ENCODE measurements at regions not wholly inside any gene's neighbourhood (a gene's known extent, or its start where the extent isn't known, plus 50 kb on each side); places are given as distances from the start of the nearest gene placed in this dataset.

DNA sequence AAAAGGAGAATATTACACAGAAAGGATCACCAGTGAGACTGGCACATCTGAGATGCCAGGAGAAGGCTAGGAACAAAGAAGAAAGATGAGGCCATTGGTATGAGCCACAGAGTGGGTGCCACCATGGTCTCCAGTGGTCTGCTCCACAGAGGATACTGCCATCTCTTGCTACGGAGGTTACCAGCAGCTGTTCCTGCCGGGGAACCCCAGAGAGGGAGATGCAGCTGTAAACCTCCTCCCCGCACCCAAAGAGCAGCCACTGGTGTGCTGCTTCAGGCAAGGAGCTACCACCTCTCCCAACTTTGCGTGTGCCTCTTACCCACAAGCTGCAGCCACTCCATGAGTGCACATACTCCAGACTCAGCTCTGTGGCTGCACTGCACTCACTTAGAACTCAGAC is 201.5 kb upstream of the RTL1 start:
- Histone ChIP-seq H3K4me3 (ENCODE audit: low read depth in 2 of 2, low read length in 1 of 2) (no peak overlapping the region), H3K36me3 (replicated peaks in 1 of 2; ENCODE audit: control insufficient read depth in 1 of 2, insufficient read depth in 2 of 2, low read length in 1 of 2) (no peaks in the 10 kb centered on the region), H3K9me3 (no peaks in the 10 kb centered on the region), H3K4me2 (no peak overlapping the region), H3K27me3 (ENCODE audit: insufficient read depth) (no peaks in the 10 kb centered on the region), H3K27ac (ENCODE audit: low read depth in 2 of 2, low read length in 1 of 2) (peak overlapping the region in 1 of 2 experiments; percentile 28; a peak in 1 of 4 replicates), H3K4me1 (ENCODE audit: control insufficient read depth in 1 of 2, insufficient read depth in 2 of 2, low read depth in 1 of 2, low read length in 1 of 2) (peaks cover 0 to 23% of the 10 kb centered on the region in 2 experiments; a peak in 1 of 4 replicates), H3K79me2 (ENCODE audit: insufficient read depth) (no peaks in the 10 kb centered on the region), H4K20me1 (ENCODE audit: insufficient read depth) (no peaks in the 10 kb centered on the region), H3K9ac (no peak overlapping the region), H2AFZ (ENCODE audit: low read depth) (no peak overlapping the region), H3K9me2 (no peaks in the 10 kb centered on the region), H3F3A (replicated peaks; ENCODE audit: insufficient read depth) (no peaks in the 10 kb centered on the region)
- WGBS (ENCODE audit: low lambda C conversion rate), result 100% methylated on average over 1 of the region's 4 CpGs
- no peak for DNase-seq
- ChIA-PET CTCF (interaction anchor here (2.1 kb wide), 1 partner anchor 14 kb away, joined by 4 read pairs; no protein-coding TSS in a partner anchor), POLR2A (no interaction called here)
- no peak for TF ChIP-seq NFIC (IDR thresholded peaks at IDR 0.05; ENCODE audit: borderline replicate concordance)
- no peak for TF ChIP-seq GABPA (IDR thresholded peaks at IDR 0.05; ENCODE audit: low read depth)
- no peak for TF ChIP-seq RCOR1 (IDR thresholded peaks at IDR 0.05; ENCODE audit: low read length)
- TF ChIP-seq, protein P1, sequence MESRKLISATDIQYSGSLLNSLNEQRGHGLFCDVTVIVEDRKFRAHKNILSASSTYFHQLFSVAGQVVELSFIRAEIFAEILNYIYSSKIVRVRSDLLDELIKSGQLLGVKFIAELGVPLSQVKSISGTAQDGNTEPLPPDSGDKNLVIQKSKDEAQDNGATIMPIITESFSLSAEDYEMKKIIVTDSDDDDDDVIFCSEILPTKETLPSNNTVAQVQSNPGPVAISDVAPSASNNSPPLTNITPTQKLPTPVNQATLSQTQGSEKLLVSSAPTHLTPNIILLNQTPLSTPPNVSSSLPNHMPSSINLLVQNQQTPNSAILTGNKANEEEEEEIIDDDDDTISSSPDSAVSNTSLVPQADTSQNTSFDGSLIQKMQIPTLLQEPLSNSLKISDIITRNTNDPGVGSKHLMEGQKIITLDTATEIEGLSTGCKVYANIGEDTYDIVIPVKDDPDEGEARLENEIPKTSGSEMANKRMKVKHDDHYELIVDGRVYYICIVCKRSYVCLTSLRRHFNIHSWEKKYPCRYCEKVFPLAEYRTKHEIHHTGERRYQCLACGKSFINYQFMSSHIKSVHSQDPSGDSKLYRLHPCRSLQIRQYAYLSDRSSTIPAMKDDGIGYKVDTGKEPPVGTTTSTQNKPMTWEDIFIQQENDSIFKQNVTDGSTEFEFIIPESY (IDR thresholded peaks at IDR 0.05; ENCODE audit: borderline replicate concordance, low read depth), result no peak
- no peak for TF ChIP-seq ELF1 (IDR thresholded peaks at IDR 0.05)

DNA sequence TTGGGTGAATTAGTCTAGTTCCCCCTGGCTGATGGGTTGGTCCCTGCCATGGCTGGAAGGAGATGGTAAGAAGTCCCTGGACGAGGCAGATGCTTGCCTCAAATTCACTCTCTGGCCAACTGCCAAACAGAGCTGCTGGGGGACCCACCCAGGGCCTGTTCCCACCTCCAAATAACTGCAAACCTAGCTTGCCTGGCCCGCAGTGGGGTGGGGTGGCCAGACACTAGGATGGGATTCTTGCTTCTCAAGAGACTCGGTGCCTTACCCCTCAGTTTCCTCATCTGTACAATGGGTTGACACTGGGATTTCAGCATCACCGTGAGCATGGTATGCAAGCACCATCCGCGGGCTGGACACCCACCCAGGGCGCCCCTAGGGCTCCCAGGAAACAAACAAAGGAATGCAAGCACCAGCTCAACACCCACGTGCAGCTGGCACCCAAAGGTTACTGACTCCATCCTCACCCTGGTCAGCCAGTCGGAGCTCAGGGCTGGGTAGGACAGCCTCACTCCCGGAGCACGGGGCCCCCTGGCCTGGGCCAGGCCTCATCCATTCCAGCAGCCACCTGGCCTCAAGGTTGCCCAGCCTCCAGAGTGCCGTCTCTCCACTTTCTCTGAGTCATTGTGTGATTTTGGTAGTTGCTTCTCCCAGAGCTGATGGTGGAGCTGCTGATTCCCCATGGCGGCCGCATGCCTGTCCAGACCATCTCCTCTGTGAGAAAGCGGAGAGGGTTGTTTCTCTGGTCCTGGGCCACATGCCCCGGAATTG is 205.2 kb upstream of the RTL1 start:
- H2AFZ ChIP-seq (ENCODE audit: low read depth), result no peak overlapping the region
- no peak overlapping the region for H3K9ac ChIP-seq
- TF ChIP-seq, protein P2, sequence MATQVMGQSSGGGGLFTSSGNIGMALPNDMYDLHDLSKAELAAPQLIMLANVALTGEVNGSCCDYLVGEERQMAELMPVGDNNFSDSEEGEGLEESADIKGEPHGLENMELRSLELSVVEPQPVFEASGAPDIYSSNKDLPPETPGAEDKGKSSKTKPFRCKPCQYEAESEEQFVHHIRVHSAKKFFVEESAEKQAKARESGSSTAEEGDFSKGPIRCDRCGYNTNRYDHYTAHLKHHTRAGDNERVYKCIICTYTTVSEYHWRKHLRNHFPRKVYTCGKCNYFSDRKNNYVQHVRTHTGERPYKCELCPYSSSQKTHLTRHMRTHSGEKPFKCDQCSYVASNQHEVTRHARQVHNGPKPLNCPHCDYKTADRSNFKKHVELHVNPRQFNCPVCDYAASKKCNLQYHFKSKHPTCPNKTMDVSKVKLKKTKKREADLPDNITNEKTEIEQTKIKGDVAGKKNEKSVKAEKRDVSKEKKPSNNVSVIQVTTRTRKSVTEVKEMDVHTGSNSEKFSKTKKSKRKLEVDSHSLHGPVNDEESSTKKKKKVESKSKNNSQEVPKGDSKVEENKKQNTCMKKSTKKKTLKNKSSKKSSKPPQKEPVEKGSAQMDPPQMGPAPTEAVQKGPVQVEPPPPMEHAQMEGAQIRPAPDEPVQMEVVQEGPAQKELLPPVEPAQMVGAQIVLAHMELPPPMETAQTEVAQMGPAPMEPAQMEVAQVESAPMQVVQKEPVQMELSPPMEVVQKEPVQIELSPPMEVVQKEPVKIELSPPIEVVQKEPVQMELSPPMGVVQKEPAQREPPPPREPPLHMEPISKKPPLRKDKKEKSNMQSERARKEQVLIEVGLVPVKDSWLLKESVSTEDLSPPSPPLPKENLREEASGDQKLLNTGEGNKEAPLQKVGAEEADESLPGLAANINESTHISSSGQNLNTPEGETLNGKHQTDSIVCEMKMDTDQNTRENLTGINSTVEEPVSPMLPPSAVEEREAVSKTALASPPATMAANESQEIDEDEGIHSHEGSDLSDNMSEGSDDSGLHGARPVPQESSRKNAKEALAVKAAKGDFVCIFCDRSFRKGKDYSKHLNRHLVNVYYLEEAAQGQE (IDR thresholded peaks at IDR 0.05; ENCODE audit: low read depth, low read length), result no peak
- no peak for TF ChIP-seq ELF1 (IDR thresholded peaks at IDR 0.05)
- H3F3A ChIP-seq (replicated peaks; ENCODE audit: insufficient read depth), result no peaks in the 10 kb centered on the region
- no peak overlapping the region for H3K4me2 ChIP-seq
- 70% methylated on average over 7 of the region's 16 CpGs for WGBS (ENCODE audit: low lambda C conversion rate)
- DNase-seq, result no peak
- no peaks in the 10 kb centered on the region for H3K9me3 ChIP-seq
- H3K4me1 ChIP-seq (ENCODE audit: control insufficient read depth in 1 of 2, insufficient read depth in 2 of 2, low read depth in 1 of 2, low read length in 1 of 2), result peaks cover 0 to 26% of the 10 kb centered on the region in 2 experiments; a peak in 1 of 4 replicates
- no peaks in the 10 kb centered on the region for H3K9me2 ChIP-seq
- H3K36me3 ChIP-seq (replicated peaks in 1 of 2; ENCODE audit: control insufficient read depth in 1 of 2, insufficient read depth in 2 of 2, low read length in 1 of 2), result no peaks in the 10 kb centered on the region
- no peak overlapping the region for H3K27ac ChIP-seq (ENCODE audit: low read depth in 2 of 2, low read length in 1 of 2)
- no peak overlapping the region for H3K4me3 ChIP-seq (ENCODE audit: low read depth in 2 of 2, low read length in 1 of 2)
- CTCF ChIA-PET, result interaction anchor here (1.2 kb wide), 1 partner anchor 9 kb away, joined by 3 read pairs; no protein-coding TSS in a partner anchor
- POLR2A ChIA-PET, result no interaction called here
- H3K79me2 ChIP-seq (ENCODE audit: insufficient read depth), result no peaks in the 10 kb centered on the region
- no peaks in the 10 kb centered on the region for H3K27me3 ChIP-seq (ENCODE audit: insufficient read depth)
- H4K20me1 ChIP-seq (ENCODE audit: insufficient read depth), result no peaks in the 10 kb centered on the region

All from SK-N-SH (cell line).